GM19035 (cell line): ENCODE measurements at regions not wholly inside any gene's neighbourhood (a gene's known extent, or its start where the extent isn't known, plus 50 kb on each side); places are given as distances from the start of the nearest gene placed in this dataset.

Experiments
- ATAC-seq: cut with Tn5 transposase; IDR thresholded peaks from one replicate; pipeline ENCODE4 v1.9.1; 2021; ENCODE audit not compliant: unreplicated experiment

- ATAC-seq = no peak
Observed at GRCh38 chr6:129778793-129779192, 68.8 kb upstream of the ARHGAP18 start.

GRCh38 chr6:129777371-129777770, 67.4 kb upstream of the ARHGAP18 start:
- no peak for ATAC-seq

GRCh38 chr6:129776542-129777330, 66.8 kb upstream of the ARHGAP18 start:
- ATAC-seq = no peak

- ATAC-seq = peak; percentile 68
Observed at GRCh38 chr6:129774697-129775447, 64.9 kb upstream of the ARHGAP18 start.

GRCh38 chr6:129773304-129773703, 63.3 kb upstream of the ARHGAP18 start:
- ATAC-seq = no peak

GRCh38 chr6:129771678-129772077, 61.7 kb upstream of the ARHGAP18 start:
- ATAC-seq = no peak

GRCh38 chr6:129767776-129768485, 58.0 kb upstream of the ARHGAP18 start:
- no peak for ATAC-seq

- peak; percentile 86 for ATAC-seq
Observed at GRCh38 chr6:129766959-129767728, 57.2 kb upstream of the ARHGAP18 start.

- ATAC-seq = no peak
Observed at GRCh38 chr6:129764761-129765407, 54.9 kb upstream of the ARHGAP18 start.

GRCh38 chr6:129759796-129760605, 50.0 kb upstream of the ARHGAP18 start:
- no peak for ATAC-seq
